GM18873 (cell line): ENCODE measurements at regions not wholly inside any gene's neighbourhood (a gene's known extent, or its start where the extent isn't known, plus 50 kb on each side); places are given as distances from the start of the nearest gene placed in this dataset.

ENCODE experiments used
- ATAC-seq: cut with Tn5 transposase; IDR thresholded peaks from one replicate; pipeline ENCODE4 v1.9.1; 2021; ENCODE audit warnings: mild to moderate bottlenecking, moderate library complexity, moderate number of reproducible peaks; ENCODE audit not compliant: unreplicated experiment, low FRiP score

DNA sequence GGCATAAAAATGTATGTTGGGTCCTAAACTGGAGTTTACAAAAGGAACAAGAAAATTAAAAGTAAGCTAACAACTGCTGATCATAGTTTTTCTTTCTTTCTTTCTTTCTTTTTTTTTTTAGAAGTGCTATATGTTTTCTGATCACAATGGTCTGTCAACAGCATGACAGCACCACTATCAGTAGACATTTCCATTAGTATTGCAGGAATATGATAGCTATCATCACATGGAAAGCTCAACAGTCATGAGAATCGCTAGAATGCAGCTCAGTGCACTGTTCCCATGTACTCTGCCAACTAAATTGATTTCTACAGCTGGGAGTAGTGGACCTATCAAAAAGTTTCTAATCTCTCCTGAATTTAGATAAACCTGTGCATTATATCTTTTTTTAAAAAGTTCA, 950.3 kb upstream of the ACVR2A start:
- no peak for ATAC-seq

DNA sequence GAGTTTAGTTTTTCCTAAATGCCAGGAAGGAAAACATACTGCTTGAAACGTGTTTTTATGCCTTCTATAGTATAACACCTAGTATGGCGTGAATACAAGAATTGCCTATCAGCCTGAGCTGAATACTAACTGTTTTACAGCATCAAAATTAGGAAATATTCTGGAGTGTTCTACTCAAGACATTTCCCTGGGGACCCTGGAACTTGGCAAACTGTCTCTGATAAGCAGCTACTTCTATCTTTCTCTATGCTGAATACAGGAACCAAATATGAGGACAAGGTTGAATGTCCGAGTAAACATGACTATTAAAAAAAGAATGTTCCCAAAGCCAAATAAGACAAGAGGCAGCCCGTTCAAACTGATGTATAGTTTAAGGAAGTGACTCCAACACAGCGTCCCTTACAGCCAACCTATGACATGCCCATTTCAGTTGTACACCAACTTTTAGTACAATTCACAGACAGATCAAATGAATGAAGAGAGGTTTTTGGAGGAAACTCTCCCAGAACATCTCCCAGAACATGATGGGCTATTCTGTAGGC, 951.3 kb upstream of the ACVR2A start:
- no peak for ATAC-seq

DNA sequence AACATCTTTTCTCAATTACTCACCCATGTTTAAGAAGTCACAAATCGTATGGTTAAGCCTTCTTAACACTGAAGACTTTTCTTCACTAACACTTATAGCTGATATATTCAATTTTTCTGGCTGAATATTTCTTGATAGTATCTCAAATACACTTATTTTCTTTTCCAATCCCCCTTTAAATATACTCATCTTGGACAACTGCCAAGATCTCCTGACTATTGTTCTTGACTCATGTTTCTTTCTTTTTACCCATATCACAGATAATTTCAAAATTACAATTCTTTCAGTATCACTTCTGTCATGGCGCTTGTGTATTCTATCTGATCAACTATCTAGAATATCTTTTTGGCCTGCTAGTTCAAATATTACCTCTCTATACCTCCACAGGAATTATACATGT, 954.3 kb upstream of the ACVR2A start:
- ATAC-seq, result no peak

DNA sequence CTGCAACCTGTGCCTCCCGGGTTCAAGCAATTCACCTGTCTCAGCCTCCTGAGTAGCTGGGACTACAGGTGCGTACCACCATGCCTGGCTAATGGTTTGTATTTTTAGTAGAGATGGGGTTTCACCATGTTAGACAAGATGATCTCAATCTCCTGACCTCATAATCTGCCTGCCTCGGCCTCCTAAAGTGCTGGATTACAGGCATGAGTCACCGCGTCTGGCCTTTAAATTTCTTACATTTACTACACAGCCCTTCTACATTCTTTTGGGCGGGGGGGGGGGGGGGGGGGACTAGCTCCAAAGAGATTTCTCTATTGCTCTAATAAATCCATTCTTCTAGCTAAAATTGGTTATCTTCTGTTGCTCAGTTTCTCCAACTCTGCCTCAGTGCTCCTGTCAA, 964.9 kb upstream of the ACVR2A start:
- no peak for ATAC-seq

DNA sequence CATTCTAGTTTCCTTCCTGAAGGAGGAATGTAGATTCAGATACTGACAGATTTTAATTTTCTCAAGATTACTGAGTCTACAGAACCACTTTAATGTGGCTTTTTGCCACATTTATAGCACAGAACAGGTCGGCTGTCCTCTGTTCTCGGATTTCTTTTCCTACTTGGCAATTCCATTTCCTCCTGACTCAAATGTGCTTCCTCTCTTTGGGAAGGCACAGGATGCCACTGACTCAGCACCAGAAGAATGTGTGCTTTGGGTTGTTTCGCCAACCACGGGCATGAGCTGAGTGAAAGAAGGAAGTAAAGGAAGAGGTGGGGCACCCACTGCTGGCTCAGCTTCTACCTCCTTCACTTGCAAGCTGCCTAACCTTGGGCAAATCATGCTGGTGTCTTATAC, 970.6 kb upstream of the ACVR2A start:
- ATAC-seq, result no peak

DNA sequence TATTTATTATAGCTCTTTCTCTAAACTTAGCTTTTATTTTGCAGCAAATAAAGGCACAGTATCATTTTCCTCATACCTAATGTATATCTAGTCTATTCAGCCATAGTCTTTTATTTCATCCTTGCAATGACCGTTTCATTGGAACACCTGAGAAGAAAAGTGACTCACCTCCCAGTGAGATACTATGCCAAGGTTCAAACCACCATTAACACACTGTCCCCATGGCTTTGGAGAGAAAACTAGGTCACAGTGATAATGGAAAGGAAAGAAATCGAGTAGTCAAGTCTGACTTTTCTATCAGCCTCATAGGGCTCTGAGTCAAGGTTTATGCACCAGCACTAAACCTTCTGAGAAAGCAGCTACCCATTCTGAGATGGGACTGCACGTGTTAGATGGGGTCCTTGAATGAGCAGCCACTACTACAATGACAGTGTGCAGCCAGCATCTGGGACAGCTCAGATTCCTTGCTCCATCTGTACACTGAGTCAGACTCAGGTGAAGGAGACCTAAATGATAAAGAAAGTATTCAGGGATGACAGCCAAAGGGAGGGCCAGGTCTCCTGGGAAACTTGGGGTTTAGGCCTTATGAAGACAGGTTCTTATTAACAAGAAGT, 971.1 kb upstream of the ACVR2A start:
- no peak for ATAC-seq

DNA sequence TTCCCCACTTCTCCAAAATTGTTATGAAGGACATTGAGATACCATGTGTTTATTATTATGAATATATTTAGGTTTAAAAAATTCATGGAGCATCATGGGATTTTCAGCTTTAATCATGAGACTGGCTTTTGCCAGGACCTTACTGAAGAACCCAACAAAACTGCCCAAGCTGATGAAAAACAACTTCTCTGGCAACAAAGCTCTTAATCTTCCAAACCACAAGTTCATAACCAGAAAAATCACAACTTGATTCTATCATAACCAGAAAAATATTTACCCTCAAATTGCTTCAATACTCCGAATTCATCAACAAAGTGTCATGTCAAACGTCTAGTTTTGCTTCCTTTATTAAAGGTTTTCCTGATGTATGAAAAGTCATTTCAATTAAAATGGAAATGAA, 971.8 kb upstream of the ACVR2A start:
- ATAC-seq, result no peak

DNA sequence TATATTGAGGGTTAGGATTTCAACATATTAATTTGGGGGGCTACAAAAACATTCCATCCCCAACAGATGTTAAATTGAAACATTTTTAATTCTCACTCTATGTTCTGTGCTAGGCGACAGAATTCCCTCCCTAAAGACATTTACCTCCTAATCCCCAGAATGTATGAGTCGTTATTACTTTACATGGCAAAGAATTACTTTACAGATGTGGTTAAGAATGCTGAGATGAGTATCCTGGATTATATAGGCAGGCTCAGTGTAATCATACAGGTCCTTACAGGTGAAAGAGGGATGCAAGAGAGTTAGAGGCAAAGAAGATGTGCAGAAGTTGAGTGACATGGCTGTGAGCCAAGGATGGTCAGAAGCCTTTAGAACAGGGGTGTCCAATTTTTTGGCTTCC, 974.1 kb upstream of the ACVR2A start:
- no peak for ATAC-seq

DNA sequence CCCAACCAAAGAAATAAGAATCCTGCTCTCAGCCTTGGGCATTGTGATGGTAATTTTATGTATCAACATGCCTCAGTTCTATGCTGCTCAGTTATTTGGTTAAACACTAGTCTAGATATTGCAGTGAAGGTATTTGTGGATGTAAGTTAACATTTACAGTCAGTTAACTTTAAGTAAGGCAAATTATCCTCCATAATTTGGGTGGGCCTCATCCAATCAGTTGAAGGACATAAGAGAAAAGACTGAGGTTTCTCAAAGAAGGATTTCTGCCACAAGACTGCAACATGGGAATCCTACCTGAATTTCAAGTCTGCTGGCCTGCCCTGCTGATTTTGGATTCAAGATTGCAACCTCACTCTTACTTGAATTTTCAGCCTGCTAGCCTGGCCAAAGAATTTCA, 975.5 kb upstream of the ACVR2A start:
- ATAC-seq, result no peak

DNA sequence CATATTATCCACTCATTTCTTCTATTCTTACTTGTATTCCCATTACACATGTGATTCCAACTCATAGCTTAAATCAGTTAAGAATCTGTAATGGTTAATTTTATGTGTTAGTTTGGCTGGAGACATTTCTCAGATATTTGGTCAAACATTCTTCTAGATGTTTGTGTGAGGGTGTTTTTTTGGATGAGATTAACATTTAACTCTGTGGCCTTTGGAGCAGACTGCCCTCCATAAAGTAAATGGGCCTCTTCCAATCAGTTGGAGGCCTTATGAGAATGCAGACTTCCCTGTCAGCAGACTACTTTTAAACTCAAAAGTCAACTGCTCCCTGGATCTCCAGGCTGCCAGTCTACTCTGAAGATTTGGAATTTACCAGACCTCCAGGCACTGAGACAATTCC, 976.8 kb upstream of the ACVR2A start:
- ATAC-seq, result no peak

DNA sequence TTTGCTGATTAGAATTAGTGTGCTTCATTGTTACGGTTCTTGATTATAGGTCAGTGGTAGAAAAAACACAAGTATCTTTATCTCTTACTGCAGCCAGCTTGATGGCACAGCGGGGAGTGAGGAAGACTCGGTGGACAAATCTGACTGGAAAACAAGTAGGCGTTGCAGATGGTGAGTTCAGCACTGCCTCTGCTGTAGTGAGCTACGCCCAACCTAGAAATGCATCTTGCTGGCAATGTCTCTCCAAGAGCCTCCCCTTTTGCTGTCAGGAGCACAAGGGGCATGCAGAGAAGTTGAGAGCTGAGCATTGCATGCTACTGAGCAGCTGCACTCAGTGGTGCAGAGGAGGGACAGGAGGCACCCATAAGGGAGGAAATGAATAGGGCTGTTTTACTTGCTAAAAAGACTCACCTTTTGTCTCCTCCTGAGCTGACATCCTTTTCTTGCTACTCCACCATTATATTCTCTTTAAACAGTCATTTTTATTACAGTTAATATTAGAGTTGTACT, 977.3 kb upstream of the ACVR2A start:
- no peak for ATAC-seq

DNA sequence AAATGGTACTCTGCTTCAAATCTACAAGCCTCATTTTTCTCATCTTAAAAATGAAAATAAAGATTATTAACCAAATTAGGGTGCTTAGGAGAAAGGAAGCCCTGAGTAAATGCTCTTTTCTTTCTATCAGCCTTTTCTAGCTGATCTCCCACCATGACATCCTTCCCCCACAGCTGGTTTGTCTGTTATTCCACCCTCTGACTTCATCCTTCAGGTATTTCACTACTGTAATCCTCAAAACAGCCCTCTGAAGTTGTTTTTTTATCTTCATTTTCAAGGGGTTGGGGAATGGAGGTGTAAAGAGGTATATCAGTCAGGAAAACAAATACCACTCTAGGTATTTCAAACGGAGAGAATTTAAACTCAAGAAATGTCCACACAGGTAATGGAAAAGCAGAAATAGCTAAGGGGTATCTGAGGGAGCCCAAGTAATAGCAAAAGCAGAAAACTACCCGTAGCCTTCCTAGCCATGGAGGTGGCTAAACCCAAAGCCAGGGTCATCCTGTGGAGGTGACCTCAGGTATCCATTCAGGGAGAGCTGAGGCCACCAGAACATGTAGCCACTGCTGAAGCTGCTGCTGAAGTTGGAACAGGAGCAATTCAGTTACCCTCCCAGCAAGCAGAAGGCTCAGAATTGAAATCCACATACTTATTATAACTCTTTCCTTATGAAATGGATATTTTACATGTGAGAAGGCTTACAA, 990.9 kb upstream of the ACVR2A start:
- no peak for ATAC-seq

DNA sequence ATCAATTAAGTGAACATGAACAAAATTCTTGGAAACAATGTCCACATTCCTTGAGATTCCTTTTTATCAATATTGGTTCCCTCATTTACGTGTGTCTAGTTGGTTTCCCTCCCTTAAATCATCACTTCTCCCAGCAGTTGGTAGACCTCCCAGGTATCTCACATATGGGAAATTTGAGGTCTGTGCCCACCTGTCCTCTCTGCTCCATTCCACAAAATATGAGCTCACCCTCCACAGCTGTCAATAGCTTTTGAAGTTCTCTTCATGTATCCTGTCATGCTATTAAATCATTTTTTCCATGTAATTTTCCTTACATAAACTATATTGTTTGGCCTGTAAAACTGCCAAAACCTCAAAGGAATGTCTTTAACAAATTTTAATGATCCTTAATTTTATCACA, 992.2 kb upstream of the ACVR2A start:
- no peak for ATAC-seq

DNA sequence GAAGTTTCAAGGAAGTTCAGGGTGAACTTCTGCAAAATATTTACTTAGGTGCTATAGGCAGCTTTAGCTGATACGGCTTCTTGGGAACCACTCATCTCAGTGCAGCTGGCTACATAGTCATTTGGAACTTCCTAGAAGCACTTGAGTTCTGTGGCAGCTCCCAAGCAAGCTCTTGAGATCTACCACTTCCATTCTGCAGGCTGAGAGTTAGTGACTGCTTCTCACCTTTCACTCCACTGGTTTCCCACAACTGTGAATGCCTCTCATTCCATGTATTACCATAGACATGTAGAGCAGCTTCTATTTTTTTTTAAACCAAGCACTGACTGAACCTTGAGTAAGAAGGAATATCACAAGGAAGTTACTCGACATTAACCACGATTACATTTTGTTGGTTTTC, 994.1 kb upstream of the ACVR2A start:
- ATAC-seq, result no peak

DNA sequence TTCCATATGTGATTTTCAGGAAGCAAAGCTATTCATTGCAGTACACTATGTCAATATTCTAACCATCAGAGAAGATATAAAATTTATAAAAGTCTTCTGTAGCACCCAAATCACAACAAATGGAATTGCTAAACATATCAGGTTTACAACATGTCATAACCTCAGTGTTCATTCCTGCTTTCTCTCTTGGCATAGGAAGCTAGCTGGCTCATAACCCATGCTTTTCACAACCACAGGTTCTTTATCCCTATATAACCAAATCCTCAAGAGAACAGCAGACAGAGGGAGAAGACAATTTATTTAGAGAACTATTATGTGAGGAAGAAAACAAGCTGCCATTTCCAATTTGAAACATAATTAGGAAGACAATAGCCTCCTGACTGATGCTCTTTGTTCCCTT, 997.0 kb upstream of the ACVR2A start:
- no peak for ATAC-seq

DNA sequence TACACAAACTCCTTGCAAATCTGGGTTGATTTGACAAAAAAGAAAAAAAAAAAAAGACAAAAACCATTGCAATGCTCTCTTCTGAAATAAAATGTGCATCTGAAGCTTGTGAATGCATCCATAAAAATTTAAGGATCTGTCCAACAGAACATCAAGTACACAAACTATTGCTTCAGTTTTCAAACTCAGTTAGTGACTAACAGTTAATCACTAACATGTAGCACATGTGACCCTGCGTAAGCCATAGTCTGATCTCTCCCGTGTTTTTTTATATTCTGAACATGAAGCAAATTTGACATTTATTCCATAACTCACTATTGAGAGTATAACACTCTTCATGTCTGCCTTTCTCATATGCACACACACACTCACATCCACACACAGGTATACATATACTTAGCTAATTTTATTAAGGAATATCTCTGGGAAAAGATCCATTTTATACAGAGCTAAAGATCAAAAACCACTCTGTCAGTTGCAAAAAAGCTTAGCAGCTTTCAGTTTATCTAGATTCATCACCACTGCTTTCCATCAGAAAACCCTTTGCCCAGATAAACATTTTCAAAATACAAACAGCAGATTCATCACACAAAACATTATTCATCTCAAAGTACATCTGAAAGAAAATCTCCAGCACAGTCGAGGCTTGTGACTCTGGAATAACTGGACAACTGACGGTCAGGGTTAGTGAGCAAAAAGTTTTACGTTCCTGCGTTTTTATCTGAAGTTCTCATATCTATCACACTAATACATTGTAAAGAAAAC, 1000.4 kb upstream of the ACVR2A start:
- no peak for ATAC-seq

DNA sequence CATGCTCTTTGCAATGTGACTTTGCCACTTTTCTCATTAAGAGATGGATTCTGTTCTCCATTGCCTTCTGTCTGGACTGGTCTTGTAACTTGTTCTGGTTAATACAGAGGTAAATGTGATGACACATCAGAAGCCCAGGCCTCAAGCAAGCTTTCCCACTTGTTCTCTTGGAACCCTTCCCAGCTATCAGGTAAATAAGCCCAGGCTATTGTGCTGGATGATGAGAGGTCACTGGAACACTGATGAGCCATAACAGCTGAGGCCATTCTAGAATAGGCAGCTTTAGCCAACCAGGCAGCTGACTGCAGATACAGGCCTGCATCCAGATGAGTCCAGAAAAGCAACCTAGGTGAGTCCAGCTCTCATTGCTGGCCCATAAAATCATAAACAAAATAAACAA, 1007.0 kb upstream of the ACVR2A start:
- ATAC-seq, result no peak

DNA sequence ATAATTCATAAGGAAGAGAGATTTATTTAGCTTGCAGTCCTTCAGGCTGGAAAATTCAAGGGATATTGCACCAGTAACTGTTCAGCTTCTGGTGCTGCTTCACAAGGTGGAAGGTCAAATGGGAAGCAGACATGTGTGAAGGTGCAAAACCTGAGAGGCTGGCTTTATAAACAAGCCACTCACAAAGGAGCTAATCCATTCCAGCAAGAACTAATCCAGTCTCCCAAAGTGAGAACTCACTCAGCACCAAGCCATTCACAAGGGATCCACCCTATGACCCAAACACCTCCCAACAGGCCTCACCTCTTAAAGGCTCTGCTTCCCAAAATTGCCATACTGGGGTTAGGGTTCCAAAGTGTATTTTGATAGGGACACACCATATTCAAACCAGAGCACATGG, 1018.4 kb upstream of the ACVR2A start:
- no peak for ATAC-seq

DNA sequence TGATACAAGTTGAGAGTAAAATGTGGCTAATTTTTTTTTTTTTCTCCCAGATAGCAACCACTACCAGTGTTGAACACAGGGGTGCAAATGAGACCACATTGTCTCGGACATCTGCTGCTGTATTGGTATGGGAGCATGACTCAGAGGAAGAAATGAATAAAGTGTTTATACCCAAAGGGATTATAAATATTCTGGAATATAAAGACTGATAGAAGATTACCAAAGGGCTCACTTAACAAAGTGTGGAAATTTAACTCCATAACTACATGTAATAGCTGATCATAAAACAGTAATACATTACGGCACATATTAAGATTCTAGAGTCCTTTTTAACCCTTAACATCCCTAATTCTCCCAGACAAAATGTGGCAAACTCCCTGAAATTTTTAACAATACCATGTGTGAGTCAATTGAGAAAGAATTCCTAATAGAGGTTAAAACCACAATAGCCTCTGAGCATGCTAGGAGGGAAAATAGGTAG, 1023.0 kb upstream of the ACVR2A start:
- no peak for ATAC-seq

DNA sequence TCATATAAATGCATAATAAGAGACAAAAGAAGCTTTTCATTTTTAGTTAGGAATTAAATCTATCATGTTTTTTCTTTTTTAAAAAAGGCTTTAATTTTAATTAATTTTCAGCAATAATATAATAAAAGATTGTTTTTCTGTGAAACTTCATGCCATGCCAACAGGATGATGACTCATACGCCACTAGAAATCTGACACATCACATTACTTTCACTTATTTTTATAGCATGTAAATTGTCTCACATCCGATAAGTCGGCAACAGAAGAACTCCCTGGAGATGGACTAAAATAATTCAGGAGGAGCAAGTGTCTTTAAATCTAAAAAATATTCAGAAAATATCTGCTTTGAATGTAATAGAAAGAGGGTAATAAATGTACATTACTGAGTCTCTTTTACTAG, 1024.2 kb upstream of the ACVR2A start:
- no peak for ATAC-seq

DNA sequence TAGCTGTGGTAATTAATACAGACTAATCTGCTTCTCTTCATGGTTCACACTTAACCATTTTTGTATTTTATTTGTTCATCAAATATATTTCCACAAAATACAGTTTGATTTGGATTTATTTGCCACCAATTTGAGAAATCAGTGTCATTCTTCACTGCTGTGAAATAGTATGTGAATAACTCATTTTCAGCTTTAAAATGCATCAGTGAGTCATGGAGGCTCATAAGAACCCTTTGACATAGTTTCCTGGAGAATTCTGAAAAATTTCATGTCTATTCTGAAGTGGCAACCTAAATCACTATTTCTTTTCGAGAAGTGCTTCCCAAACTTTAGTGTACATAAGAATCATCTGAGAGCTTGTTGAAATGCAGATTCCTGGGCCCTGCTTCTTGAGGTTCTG, 1026.7 kb upstream of the ACVR2A start:
- no peak for ATAC-seq
